Superior temporal gyrus (tissue), 1 donor: ENCODE measurements at regions not wholly inside any gene's neighbourhood (a gene's known extent, or its start where the extent isn't known, plus 50 kb on each side); places are given as distances from the start of the nearest gene placed in this dataset.

Source experiments
- DNase-seq: peaks from one replicate; pipeline ENCODE4 v3.0.0-alpha.2; 2016; ENCODE audit errors: extremely low spot score

DNA sequence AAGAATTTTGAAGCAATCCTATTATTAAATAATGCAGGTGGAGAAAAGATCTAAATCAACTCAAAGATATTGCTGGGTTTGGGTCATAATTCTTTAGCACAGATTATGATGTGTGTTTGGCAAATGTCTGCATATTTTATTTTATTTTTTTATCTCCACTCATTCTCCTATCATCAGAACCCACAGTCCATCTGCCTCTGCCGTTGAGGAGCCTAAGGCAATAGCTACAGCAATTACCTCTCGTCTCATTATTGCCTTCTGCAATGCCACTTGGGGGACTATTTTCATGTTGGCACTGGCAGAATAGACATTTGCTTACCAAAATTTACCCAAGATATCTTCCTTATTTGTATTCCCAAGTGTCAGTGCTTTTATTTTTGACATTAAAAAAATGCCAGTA lies 815.9 kb upstream of the CNTNAP5 start:
- no peak for DNase-seq

DNA sequence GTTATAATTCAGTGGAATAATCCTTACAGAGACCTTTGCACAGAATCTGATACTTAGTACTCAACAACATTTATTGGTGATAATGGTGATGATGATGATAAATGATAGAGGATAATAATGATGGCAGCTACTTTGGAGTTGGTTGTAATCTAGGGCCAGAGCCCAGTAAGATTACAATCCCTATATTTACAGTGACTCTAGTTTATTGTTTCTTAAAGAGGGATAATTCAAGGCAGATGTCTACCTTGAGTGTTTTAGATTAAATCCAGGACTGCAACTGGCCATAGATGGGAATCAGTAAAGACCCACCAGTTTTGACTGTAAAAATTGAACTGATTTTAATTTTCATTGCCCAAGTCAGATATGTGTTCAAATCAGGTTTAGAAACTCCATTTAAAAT lies 813.9 kb upstream of the CNTNAP5 start:
- DNase-seq = no peak

DNA sequence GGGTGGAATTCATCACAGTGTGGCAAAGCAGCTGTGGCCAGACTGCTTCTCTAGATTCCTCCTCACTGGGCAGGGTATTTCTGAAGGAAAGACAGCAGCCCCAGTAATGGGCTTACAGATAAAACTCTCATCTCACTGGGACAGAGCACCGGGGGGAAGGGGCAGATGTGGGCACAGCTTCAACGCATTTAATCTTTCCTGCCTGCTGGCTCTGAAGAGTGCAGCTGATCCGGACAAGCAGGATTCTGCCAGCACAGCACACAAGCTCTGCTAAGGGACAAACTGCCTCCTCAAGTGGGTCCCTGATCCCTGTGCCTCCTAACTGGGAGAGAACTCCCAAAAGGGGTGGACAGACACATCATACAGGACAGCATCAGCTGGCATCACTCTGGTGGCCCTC lies 779.9 kb upstream of the CNTNAP5 start:
- no peak for DNase-seq

DNA sequence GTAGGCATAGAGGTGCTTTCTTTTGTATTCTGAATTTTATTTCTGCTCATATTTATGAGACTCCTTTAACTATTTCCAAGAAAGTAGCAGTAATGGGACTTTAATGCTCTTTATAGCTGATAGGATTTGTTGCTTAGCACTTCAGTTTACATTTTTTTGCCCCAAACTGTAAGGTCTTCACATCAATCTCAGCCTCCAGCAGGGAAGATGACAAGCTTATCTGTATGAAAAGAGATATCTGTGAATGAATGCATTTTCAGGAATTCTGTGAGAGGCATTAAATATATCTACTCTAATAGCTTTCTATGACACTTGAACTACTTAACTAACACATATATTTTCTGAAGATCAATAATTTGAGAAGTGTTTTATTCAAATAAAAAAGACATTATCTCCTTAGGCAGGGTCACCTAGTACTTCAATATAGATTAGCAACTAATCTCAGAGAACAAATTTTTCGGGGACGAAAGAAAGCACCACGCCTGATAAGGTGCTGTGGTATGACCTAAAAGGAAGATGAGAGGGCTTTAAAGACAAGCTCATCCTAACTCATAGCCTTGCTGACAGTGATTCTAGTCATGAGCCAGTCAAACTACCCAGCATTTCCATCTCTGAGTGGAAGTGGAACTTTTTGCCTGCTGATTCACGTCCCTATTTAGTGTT lies 766.1 kb upstream of the CNTNAP5 start:
- DNase-seq = no peak

DNA sequence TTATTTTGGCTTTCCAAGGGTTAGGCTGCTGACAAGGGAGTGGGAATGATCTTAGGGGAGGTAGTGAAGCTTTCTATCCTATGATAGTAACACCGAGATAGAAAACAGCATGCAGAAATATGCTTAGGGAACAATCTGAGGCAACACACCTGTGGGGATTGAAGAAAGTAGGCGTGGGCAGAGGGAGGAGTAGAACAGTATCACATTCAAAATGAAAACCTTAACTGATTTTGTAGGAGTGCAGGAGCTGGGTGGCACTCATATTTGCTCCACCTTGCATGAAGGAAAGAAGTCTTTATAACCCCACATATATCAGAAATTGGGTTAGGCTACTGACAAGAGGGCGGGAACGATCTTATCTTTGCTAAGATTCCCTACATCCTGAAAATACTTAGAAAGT lies 762.2 kb upstream of the CNTNAP5 start:
- no peak for DNase-seq

DNA sequence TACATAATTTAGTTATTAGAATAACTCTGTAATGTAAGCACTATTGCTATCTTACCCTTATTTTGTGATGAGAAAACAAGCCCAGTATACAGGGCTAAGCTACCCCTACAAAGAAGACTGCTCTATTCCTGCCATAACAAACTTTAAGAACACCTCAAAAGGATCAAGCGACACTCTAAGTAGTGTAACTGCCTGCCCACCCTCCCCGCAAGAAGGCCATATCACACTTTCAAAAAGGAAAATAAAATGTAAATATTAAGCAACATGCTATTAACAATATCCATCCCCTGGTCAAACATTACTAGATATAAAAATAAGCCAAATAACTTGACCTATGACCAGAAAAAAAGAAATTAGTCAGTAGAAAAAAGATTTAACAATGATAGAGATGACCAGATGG lies 741.7 kb upstream of the CNTNAP5 start:
- no peak for DNase-seq

DNA sequence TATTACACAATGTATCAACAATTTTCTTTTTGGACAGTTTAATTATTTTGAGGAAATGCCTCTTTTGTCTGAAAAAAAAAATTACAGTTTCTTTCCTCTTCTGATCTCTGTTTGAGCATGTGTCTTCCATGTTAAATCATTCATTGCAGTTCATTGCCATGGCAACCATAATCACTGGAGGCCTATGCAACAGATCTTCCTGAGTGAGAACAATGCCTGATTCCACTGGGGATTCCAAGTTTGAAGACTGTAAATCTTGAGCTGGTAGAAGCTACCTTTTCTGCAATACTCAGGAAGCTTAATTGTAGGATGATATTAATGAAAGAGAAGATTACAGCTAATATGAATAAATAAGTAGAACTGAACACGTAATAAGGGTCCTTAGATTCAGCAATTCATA lies 721.4 kb upstream of the CNTNAP5 start:
- no peak for DNase-seq
